Left ventricle myocardium superior (tissue), 1 donor: ENCODE measurements at regions not wholly inside any gene's neighbourhood (a gene's known extent, or its start where the extent isn't known, plus 50 kb on each side); places are given as distances from the start of the nearest gene placed in this dataset.

Experiments
- ATAC-seq: fragments of 200-7000 bp; cut with Tn5 transposase; one replicate; pipeline ENCODE4 v1.9.1; 2020; ENCODE audit warnings: mild to moderate bottlenecking, moderate library complexity
- DNase-seq: peaks from one replicate; pipeline ENCODE4 v3.0.0-alpha.2; 2020
- intact Hi-C: fragments of 100-400 bp; cut with micrococcal nuclease; formaldehyde crosslinking; loops from one replicate; pipeline ENCODE4 v1.11.0; 2022
- donor health status: DM: no; HTN: yes; CAD: no; lungs with severe emphysema.

DNA sequence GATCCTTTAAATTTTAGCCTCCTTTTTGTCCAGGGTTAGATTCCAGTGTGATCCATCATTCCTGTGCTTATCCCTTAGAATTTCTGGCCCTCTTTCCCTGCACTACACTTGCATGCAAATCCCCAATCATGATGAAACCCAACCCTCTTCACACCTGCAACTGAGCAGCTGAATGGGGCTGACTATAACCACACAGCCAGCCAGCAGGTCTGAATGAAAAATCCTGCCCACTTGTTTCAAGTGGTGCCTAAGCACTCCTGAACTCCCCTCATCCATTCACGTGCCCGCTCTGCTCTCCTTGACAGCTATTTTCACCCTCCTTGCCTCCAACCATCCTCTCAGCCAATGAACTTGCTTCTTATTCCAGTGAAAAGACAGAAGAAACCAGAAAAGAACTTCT, 80.5 kb upstream of the AFF3 start:
- ATAC-seq (no peak), DNase-seq (no peak)
- intact Hi-C loops = no loop called here

DNA sequence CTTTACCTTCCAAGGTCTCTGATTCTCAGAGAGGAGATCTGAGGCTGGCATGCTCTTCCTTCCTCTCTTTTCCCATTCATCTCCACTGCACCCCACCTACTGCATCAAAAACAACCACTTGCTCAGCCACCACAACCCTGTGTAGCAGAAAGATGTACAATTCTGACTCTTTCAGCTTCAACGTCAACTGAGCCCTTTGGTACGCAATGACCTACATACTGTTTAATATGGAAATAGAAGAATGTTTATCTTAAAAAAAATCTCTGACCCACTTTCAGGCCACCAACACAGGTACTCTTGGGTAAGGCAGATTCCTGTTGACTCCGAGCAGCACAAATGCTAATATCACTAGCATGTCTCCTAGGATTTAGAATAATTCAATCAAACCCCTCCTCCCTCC, 76.2 kb upstream of the AFF3 start:
- ATAC-seq = no peak
- intact Hi-C loops = no loop called here

DNA sequence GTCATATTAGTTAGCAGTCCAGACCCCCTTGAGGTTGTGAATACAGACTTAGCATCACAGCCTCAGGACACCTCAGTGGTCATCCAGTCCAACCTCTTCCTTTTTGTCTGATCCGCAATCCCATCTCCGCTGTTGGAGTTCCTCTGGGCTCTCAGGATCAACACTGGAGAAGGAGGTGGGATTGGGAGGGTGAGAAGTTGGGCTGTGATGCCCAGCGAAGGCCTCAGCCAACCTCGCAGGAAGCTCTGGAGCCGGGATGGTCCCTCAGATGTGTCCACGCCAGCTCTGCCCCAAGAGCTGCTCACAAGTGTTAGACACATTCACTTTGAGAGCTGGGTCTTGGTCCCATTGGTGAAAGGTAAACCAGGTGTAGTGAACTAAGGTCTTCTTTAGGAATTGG, 74.9 kb upstream of the AFF3 start:
- intact Hi-C loops = no loop called here

More for the DNA sequence above, 76.2 kb upstream of the AFF3 start:
- DNase-seq = no peak

DNA sequence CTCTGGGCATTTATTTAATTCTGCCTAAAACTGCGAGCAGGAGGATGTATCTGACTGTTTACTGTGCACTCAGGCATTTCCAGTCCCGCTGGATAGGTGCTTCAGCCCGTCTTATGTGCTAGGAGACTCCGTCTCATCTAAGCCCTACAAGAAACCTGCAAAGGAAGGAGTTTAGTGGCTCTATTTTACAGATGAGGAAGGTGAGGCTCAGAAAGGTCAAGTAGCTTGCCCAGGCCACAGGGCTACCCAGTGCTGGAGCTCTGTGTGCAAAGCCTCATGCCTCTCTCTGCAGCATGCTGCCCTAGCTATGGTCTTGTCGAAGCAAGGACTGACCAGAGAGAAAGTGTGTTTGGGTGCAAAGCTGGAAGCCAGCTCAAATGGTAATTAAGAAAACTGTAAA, 73.6 kb upstream of the AFF3 start:
- DNase-seq = no peak
- intact Hi-C loops = no loop called here
- ATAC-seq = no peak

More for the DNA sequence above, 74.9 kb upstream of the AFF3 start:
- DNase-seq (no peak), ATAC-seq (no peak)

DNA sequence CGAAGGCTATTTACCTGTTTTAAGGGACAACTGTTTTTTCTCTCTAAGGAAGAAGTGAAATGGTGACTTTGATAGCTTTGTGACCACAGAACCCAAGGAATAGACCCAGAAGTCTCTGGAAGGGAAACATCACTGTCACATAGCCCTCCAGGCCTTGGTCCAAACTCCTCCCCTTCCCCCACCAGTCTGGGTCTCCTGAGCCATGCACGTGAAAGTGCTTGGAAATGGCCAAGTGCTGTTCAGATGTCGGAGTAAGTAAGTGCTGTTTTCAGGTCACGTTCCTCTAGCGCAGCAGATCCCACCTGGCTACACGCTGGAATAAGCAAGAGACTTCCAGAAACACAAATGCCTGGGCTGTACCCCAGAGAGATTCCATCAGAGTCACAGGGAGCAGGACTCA, 73.0 kb upstream of the AFF3 start:
- ATAC-seq = no peak
- intact Hi-C loops = no loop called here
- DNase-seq = no peak

DNA sequence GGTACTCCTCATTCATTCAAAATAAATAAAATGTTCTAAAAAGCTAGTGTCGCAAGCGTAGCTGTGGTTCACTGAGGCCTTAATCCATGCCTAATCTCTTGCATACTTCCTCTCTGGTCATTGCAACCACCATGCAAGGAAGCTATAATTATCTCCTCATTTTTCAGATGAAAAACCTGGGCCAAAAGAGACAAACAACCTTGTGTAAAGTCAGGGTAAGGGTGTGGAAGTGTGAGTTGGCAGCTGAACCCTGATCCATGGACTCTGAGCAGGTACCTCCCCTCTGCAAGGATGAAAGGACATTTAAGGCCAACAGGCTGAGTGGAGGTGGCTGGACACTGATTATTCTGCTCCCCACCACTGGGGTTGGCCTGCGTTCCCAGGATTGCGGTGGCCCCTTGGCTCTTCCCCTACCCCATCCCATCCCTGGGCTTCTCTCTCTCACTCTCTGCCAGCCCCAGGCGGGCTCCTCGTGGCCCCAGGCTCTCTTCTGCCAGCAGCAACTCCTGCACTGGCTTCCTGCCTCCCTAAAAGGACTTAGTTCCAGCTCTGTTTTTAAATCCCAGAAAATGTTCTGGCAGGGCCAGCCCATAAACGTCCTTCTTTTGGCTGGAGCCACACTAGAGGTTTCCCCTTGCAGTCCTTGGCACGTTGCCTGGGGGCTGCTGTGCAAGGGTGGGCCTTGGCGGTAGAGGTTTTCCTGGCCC, 72.0 kb upstream of the AFF3 start:
- ATAC-seq = peak; percentile 29
- intact Hi-C loops = no loop called here
- DNase-seq = peak; percentile 64

DNA sequence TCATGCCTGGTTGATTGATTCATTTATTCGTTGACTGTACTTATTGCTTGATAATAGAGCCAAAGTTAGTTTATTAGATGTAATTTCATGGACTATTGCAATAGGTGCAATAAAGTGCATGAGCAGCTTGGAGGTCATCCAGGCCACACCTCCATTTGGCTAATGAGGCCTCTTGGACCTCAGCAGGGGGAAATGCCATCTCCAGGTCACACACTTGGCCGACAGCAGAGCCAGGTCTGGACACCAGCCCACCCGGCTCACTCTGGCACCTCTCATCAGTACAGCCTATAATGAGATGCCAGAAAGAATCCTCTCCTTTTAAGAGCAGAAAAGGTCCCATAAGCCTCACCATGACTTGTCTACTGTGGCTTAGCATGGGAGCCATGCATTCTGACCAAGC, 71.2 kb upstream of the AFF3 start:
- peak; percentile 87 for DNase-seq
- intact Hi-C loops = no loop called here
- ATAC-seq = peak; percentile 96

DNA sequence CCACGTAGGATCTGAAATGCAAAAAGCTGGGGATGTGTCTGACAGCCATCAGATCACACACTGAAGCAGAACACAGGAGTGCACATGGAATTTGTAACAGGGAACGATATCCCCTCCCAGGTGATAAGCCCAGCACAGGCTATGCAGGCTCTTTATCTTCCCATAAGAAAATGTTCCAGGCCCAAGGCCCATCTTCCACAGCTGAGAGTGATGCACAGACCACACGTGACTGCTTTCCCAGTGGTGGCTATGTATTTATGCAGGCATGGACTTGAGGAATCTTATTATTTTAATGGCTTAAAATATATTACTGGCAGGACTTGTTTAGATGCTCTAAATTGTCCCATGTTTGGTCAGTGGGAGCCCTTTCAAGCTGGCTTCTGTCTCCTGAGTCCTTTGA, 70.5 kb upstream of the AFF3 start:
- intact Hi-C loops = no loop called here
- peak; percentile 67 for ATAC-seq
- DNase-seq = no peak

DNA sequence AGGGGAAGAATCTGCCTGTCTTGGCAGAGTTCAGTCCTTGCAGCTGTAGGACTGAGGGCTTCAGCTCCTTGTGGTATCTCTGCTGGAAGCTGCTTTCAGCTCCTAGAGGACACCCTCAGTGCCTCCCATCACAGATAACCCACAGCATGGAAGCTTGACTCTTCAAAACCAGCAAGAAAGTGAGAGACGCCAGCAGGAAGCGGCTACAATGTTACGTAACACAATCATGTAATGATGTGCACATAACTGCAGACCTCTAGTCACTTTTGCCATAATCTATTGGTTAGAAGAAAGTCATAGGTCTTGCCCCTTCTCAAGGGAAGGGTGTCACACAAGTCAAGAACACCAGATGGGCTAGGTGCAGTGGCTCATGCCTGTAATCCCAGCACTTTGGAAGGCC, 69.1 kb upstream of the AFF3 start:
- intact Hi-C loops = no loop called here
- DNase-seq (no peak), ATAC-seq (no peak)

DNA sequence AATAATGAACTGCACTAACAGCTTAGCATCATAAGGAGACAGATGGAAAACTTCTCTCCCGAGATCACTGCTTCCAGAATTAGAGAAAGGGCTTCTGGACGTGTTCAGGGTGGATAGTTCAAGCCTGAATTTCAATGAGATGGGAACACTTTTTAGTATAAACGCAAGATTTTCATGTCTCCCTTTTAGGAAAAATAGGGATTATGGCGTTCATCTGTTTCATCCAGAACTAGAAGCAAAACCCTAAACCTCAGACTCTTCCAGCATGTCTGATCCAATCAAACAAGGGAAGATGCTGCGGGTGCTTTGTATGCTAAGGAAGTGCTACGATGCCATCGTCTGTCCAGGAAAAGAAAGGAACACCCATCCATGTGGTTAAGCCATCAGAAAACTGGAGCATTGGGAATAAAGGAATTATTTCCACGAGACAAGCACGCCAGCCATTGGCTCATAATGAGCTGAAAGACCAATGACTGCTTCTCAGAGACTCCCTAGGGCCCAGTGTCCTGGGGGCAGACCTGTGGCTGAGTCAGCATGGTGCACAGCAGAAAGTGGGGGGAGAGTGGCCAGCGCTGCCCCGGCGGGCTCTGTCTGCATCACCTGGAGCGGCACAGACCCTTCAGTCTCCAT, 65.9 kb upstream of the AFF3 start:
- intact Hi-C loops = no loop called here
- DNase-seq = no peak
- ATAC-seq = peak; percentile 41

DNA sequence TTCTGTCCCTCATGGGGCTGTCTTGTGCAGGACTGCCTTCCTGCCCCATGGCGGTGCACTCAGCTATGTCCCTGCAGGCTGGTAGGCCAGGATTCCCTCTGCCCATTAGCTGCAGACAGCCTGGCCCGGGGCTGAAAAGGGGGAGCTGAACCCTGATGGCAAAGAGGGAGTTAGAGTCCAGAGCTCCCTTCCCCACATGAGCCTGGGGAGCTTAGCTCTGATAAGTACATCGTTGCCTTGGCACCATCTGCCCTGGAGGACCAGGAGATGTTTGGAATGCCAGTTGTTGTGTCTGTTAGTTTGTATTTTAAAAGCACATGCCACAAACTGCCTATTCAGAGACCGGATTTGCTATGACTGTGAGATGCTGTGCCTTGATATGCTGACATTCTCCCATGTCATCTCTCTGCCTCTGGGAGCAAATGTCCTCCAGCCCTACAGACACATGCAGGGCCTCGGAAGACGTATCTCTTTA, 65.1 kb upstream of the AFF3 start:
- peak; percentile 20 for ATAC-seq
- intact Hi-C loops = no loop called here

DNA sequence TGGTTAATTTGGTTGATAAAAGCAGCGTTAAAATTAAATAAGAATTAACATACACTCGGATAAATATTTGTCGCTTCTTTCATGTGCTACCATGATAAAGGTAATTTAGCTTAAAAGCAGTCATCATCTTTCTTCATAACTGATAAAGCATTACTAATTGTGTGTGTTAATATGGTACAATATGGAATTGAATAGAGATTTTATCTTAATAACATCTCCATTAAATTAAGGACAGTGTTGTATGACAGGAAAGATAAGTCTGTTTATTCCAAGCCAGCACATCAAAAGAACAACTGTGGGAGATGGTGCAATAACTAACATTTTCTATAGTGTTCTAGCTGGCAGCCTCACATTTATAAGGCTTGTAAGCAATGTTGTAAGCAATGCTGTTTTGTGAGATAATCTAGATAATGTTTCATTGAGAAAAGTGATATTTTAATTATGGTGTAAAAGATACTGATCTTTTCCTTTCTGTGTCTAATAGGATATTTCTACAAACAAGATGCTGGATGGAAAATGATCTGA, 64.4 kb upstream of the AFF3 start:
- DNase-seq (no peak), ATAC-seq (no peak)
- intact Hi-C loops = no loop called here

More for the DNA sequence above, 65.1 kb upstream of the AFF3 start:
- DNase-seq = no peak

DNA sequence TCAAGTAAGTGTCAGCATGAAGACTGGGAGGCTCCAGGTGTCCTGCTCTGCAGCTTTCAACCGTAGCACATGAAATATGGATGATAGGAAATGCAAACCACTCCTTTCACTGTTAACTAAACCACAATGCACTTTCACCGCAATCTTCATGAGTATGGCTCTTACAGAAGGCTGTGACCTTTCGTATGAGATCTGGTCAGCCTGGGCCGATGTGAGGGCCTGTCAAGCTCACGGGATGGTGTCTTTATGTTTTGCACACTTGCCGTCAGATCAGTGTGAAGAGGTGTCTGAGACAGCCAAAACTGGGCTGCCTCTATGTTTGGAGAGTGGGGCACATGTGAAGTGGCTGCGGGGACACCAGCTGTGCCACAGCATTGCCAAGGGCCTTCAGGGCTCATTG, 62.8 kb upstream of the AFF3 start:
- intact Hi-C loops = no loop called here
- ATAC-seq = no peak
- DNase-seq = no peak

DNA sequence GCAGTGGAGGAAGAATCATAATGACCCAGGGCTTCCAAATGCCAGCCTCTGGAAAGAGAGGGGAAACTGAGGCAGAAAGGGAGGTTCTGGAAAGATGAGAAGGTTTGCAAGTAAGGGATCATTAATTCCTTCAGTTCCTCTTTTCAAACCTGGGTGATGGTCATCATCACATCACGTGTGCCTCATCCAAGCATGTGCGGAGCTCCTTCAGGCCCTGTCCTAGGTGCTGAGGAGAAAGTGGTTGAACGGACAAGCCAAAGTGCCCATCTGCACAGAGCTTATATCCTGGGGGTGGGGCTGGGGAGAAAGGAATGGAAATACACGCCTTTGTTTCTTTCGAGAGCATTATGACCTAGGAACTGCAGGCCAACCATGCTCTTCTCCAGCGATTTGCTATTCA, 60.2 kb upstream of the AFF3 start:
- intact Hi-C loops = no loop called here
- ATAC-seq (no peak), DNase-seq (no peak)

DNA sequence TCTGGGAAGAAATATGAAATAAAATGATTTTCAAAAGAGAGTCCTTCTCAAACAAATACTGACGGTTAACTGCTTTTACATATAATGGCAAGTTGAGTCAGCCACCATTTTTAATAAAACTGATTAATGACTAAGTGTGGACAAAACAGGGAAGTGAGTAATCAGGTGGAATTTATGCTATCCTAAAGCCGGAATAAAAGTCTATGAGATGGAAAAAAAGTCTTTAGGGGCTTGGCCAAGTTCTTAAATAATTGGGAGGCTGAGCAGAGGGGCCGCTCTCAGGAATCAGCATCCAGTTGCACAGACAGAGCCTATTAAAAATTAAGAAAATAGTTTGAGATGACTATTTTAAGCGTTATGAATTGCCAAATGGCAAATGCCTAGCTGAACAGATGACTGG, 58.6 kb upstream of the AFF3 start:
- intact Hi-C loops = no loop called here
- ATAC-seq = no peak
- no peak for DNase-seq

DNA sequence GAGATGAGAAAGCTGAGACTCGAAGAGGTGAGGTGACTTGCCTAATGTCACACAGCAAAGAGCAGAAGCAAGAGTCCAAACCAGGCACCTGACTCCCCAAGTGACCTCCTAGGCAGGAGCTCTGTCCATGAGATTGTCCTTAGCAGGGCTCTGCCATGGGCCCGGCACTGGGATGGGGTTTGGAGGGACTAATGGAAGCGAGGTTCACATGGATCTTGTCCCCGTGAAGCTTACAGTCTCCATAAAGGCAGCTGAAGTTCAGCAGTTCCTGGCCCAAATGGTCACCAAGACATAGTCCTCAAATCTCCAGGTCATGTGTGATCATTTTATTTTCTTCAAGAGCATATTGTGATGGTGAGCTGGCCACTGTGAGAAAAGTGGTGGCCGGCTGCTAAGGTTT, 57.0 kb upstream of the AFF3 start:
- DNase-seq (no peak), ATAC-seq (no peak)
- intact Hi-C loops = no loop called here

DNA sequence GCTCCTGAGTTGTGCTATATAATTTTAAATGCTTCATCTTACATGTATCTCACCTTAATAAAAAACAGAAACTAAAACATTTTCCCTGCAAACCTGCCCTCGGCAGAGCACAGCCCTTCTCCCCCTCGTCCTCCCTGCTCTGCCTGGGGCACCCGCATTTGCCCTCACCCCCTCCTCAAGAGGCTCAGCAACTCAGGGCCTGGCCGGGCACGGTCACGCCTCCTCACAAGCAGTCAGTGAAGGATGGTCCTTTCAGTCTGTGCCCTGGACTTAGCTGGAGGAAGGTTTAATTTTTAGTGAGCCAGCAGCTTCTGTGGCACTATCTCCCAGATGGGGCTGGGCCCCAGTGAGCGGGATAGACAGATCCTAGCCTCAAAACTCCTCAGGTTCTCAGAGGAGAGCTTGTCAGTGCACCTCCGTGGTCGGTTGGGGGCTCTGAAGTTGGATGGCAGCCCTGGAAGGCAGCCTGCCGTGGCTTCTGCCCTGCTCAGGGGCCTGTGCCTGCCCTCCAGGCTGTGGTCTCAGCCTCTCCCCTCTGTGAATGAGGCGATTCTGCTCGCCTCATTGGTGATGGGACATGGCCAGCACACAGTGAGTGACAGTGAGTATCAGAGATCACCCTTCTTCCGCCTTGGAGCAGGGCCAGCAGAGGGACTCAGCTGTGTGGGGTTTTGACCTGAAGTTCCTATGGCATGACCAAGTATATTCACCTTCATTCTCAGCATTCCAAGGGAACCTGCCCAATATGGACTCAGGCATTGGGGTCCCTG, 56.3 kb upstream of the AFF3 start:
- peak; percentile 7 for ATAC-seq
- no peak for DNase-seq
- intact Hi-C loops = no loop called here

DNA sequence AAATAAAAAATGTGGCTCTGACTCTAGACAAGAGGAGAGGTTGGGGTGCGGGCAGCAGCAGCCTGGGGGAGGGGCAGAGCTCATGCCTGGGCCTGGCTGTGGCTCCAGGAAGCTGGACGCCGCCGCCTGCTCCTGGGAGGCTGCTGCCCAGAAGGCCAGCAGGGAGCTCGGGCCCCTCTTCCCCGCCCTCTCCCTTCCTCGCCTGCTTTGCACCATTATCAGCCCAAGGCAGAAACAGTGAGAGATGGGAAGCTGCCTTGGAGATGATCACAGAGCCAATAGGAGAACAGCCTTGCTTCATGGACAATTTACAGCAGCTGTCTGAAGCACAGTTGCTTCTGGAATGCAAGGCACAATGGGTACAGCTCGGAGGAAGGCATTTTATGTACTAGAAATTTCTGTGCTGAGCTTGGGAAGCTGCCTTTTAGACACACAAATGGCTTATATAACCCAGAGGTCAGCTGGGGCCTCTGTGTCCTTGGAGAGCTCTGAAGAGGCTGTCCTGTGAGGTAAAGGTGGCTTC, 55.3 kb upstream of the AFF3 start:
- DNase-seq (peak; percentile 81), ATAC-seq (peak; percentile 88)
- intact Hi-C loops = no loop called here

DNA sequence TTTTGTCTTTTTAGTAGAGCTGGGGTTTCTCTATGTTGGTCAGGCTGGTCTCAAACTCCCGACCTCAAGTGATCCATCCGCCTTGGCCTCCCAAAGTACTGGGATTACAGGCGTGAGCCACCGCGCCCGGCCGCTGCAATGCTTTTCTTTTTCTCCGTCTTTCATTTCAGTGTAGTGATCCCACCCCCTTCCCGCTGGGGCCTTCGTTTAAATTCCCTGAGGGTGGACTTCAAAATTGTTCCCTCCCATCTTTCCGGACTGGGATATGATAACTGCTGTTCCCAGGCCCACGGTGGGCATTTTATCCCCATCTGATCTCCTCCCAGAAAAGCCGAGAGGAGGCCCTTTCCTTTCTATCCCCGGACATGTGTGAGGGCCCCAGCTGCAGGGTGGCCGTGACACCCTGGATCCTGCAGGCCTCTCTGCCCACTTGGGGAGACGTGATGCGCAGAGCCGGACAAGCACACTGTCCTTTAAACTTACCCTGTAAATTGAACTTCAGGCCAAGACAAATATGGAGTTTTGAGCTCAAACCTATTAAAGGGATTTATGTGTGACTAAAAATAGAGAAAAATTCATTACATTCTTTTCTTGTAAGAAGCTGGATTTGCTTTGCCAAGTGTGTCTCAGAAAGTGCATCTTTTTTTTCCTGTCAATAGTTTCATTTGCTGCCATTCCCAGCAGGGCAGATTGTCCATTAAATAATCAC, 54.5 kb upstream of the AFF3 start:
- no peak for ATAC-seq
- intact Hi-C loops = no loop called here
- no peak for DNase-seq
